ENCODE measurements at regions not wholly inside any gene's neighbourhood (a gene's known extent, or its start where the extent isn't known, plus 50 kb on each side); places are given as distances from the start of the nearest gene placed in this dataset.

- in situ Hi-C loops (cut with MboI; ENCODE audit: low sequenced_read_pairs): no loop called here
Observed at GRCh38 chr3:154022606-154023005, 98.6 kb upstream of the ARHGEF26 start.

- in situ Hi-C loops (cut with MboI; ENCODE audit: low sequenced_read_pairs): no loop called here
Observed at GRCh38 chr3:154023148-154023547, 98.0 kb upstream of the ARHGEF26 start.

GRCh38 chr3:154025007-154025406, 96.2 kb upstream of the ARHGEF26 start:
- in situ Hi-C loops (cut with MboI; ENCODE audit: low sequenced_read_pairs): no loop called here

GRCh38 chr3:154029926-154030325, 91.3 kb upstream of the ARHGEF26 start:
- in situ Hi-C loops (cut with MboI; ENCODE audit: low sequenced_read_pairs): no loop called here

- in situ Hi-C loops (cut with MboI; ENCODE audit: low sequenced_read_pairs): no loop called here
Observed at GRCh38 chr3:154034797-154035330, 86.3 kb upstream of the ARHGEF26 start.

GRCh38 chr3:154040283-154040682, 80.9 kb upstream of the ARHGEF26 start:
- in situ Hi-C loops (cut with MboI; ENCODE audit: low sequenced_read_pairs): no loop called here

GRCh38 chr3:154044671-154045070, 76.5 kb upstream of the ARHGEF26 start:
- in situ Hi-C loops (cut with MboI; ENCODE audit: low sequenced_read_pairs): no loop called here

- in situ Hi-C loops (cut with MboI; ENCODE audit: low sequenced_read_pairs): no loop called here
Observed at GRCh38 chr3:154050216-154050615, 71.0 kb upstream of the ARHGEF26 start.

- in situ Hi-C loops (cut with MboI; ENCODE audit: low sequenced_read_pairs): no loop called here
Observed at GRCh38 chr3:154050766-154051165, 70.4 kb upstream of the ARHGEF26 start.

GRCh38 chr3:154059833-154060232, 61.4 kb upstream of the ARHGEF26 start:
- in situ Hi-C loops (cut with MboI; ENCODE audit: low sequenced_read_pairs): no loop called here

- in situ Hi-C loops (cut with MboI; ENCODE audit: low sequenced_read_pairs): no loop called here
Observed at GRCh38 chr3:154060238-154061000, 60.8 kb upstream of the ARHGEF26 start.

GRCh38 chr3:154061001-154061370, 60.2 kb upstream of the ARHGEF26 start:
- in situ Hi-C loops (cut with MboI; ENCODE audit: low sequenced_read_pairs): no loop called here

GRCh38 chr3:154062513-154062912, 58.7 kb upstream of the ARHGEF26 start:
- in situ Hi-C loops (cut with MboI; ENCODE audit: low sequenced_read_pairs): no loop called here

- in situ Hi-C loops (cut with MboI; ENCODE audit: low sequenced_read_pairs): no loop called here
Observed at GRCh38 chr3:154071146-154071545, 50.0 kb upstream of the ARHGEF26 start.

All from HL-60/S4 treated with phorbol 12-myristate 13-acetate at 8.2 ng/mL for 4 days and 3 days (cell line).